GM18907 (cell line): ENCODE measurements at regions not wholly inside any gene's neighbourhood (a gene's known extent, or its start where the extent isn't known, plus 50 kb on each side); places are given as distances from the start of the nearest gene placed in this dataset.
"Not testable (repeated sequence)": the region's sequence is repeated elsewhere in the genome, so short reads cannot be mapped to it uniquely, and the experiment has no call there.

ENCODE experiments used
- ATAC-seq: cut with Tn5 transposase; IDR thresholded peaks from one replicate; pipeline ENCODE4 v1.9.1; 2021; ENCODE audit warnings: mild to moderate bottlenecking, moderate library complexity; ENCODE audit not compliant: unreplicated experiment

- no peak for ATAC-seq
Observed at GRCh38 chr3:87898971-87899370, 159.8 kb downstream of the CGGBP1 start.

GRCh38 chr3:87895983-87896382 lies 162.8 kb downstream of the CGGBP1 start:
- ATAC-seq: no peak

- no peak for ATAC-seq
Observed at GRCh38 chr3:87873136-87873535, 185.7 kb downstream of the CGGBP1 start.

GRCh38 chr3:87867001-87867400 lies 191.8 kb downstream of the CGGBP1 start:
- no peak for ATAC-seq

- no peak for ATAC-seq
Observed at GRCh38 chr3:87856126-87856525, 202.7 kb downstream of the CGGBP1 start.

- ATAC-seq: no peak
Observed at GRCh38 chr3:87855616-87856015, 203.2 kb downstream of the CGGBP1 start.

- ATAC-seq: no peak
Observed at GRCh38 chr3:87855211-87855610, 203.6 kb downstream of the CGGBP1 start.

- ATAC-seq: no peak
Observed at GRCh38 chr3:87848003-87848402, 210.8 kb downstream of the CGGBP1 start.

GRCh38 chr3:87837076-87837475 lies 221.7 kb downstream of the CGGBP1 start:
- no peak for ATAC-seq

- no peak for ATAC-seq
Observed at GRCh38 chr3:87836026-87836425, 222.8 kb downstream of the CGGBP1 start.

GRCh38 chr3:87835236-87835635 lies 223.6 kb downstream of the CGGBP1 start:
- ATAC-seq: no peak

- no peak for ATAC-seq
Observed at GRCh38 chr3:87834327-87834726, 224.5 kb downstream of the CGGBP1 start.

GRCh38 chr3:87833039-87833377 lies 225.8 kb downstream of the CGGBP1 start:
- ATAC-seq: no peak

- ATAC-seq: no peak
Observed at GRCh38 chr3:87828046-87828445, 230.8 kb downstream of the CGGBP1 start.

- ATAC-seq: no peak
Observed at GRCh38 chr3:87822563-87822962, 236.2 kb downstream of the CGGBP1 start.

GRCh38 chr3:87813503-87813902 lies 245.3 kb downstream of the CGGBP1 start:
- not testable (repeated sequence) for ATAC-seq

GRCh38 chr3:87811953-87812352 lies 246.9 kb downstream of the CGGBP1 start:
- ATAC-seq: no peak

GRCh38 chr3:87810452-87811016 lies 248.3 kb downstream of the CGGBP1 start:
- ATAC-seq: no peak

- ATAC-seq: peak; percentile 99
Observed at GRCh38 chr3:87805670-87806069, 253.1 kb downstream of the CGGBP1 start.

- ATAC-seq: no peak
Observed at GRCh38 chr3:87801409-87801808, 257.4 kb downstream of the CGGBP1 start.

GRCh38 chr3:87800516-87800915 lies 258.3 kb downstream of the CGGBP1 start:
- no peak for ATAC-seq

GRCh38 chr3:87798567-87798947 lies 260.2 kb downstream of the CGGBP1 start:
- ATAC-seq: no peak

- ATAC-seq: no peak
Observed at GRCh38 chr3:87797872-87798566, 260.8 kb downstream of the CGGBP1 start.
